Smooth muscle cell (in vitro differentiated cells): ENCODE measurements at regions not wholly inside any gene's neighbourhood (a gene's known extent, or its start where the extent isn't known, plus 50 kb on each side); places are given as distances from the start of the nearest gene placed in this dataset.
"Not testable (repeated sequence)": the region's sequence is repeated elsewhere in the genome, so short reads cannot be mapped to it uniquely, and the experiment has no call there.

Source experiments
- DNase-seq: peaks from one replicate; lab custom pipeline; 2025; ENCODE audit not compliant: unreplicated experiment; lab: John Stamatoyannopoulos, UW
- H2AFZ ChIP-seq: fragments of 200-600 bp; sonication (generic); 2 replicates; pipeline ENCODE4 v1.6.0; 2016; ENCODE audit warnings: antibody characterized with exemption, low read depth, mild to moderate bottlenecking
- H3F3A ChIP-seq: fragments of 200-600 bp; sonication (generic); 2 replicates; pipeline ENCODE4 v1.6.0; 2017; ENCODE audit warnings: antibody characterized with exemption, low read depth
- H3K27ac ChIP-seq: fragments of 200-600 bp; sonication (generic); 2 replicates; pipeline ENCODE4 v1.5.1; 2016; ENCODE audit warnings: low read depth, mild to moderate bottlenecking
- H3K27me3 ChIP-seq: fragments of 200-600 bp; sonication (generic); 2 replicates; pipeline ENCODE4 v1.6.1; 2016; ENCODE audit warnings: low read depth, mild to moderate bottlenecking
- H3K36me3 ChIP-seq: fragments of 200-600 bp; sonication (generic); 2 replicates; pipeline ENCODE4 v1.5.1; 2016; ENCODE audit warnings: low read depth
- H3K4me1 ChIP-seq: fragments of 200-600 bp; sonication (generic); 2 replicates; pipeline ENCODE4 v1.5.1; 2016; ENCODE audit warnings: low read depth
- H3K4me2 ChIP-seq: fragments of 200-600 bp; sonication (generic); 2 replicates; pipeline ENCODE4 v1.6.0; 2016; ENCODE audit warnings: mild to moderate bottlenecking
- H3K4me3 ChIP-seq: fragments of 200-600 bp; sonication (generic); 2 replicates; pipeline ENCODE4 v1.5.1; 2016; ENCODE audit warnings: mild to moderate bottlenecking
- H3K79me2 ChIP-seq: fragments of 200-600 bp; sonication (generic); 2 replicates; pipeline ENCODE4 v1.6.0; 2016; ENCODE audit warnings: low read depth, mild to moderate bottlenecking
- H3K9ac ChIP-seq: fragments of 200-600 bp; sonication (generic); 2 replicates; pipeline ENCODE4 v1.6.0; 2016; ENCODE audit warnings: low read depth
- H3K9me3 ChIP-seq: fragments of 200-600 bp; sonication (generic); replicated peaks from 2 replicates; pipeline ENCODE4 v1.5.1; 2016; ENCODE audit warnings: low read depth
- H4K20me1 ChIP-seq: fragments of 200-600 bp; sonication (generic); 2 replicates; pipeline ENCODE4 v1.6.0; 2016; ENCODE audit warnings: low read depth
- CTCF ChIP-seq: fragments of 200-600 bp; sonication (generic); IDR thresholded peaks from 2 replicates; pipeline ENCODE4 v1.5.1; 2017; ENCODE audit warnings: borderline replicate concordance, mild to moderate bottlenecking, antibody characterized with exemption; ENCODE audit not compliant: insufficient read depth, poor library complexity, severe bottlenecking
- WGBS: methylation state at CpG from one replicate; pipeline ENCODE4 v1.1.7; 2016; ENCODE audit warnings: low lambda C conversion rate; 5-methylcytosine and 5-hydroxymethylcytosine counted together

GRCh38 chr4:167906851-167907250, 185.5 kb upstream of the ANXA10 start:
- no peak overlapping the region for H2AFZ ChIP-seq
- no peak for DNase-seq

GRCh38 chr4:167908816-167909215, 183.5 kb upstream of the ANXA10 start:
- DNase-seq: no peak
- Histone ChIP-seq H2AFZ (no peak overlapping the region), H3K4me3 (no peak overlapping the region), H3F3A (no peaks in the 10 kb centered on the region), H4K20me1 (no peaks in the 10 kb centered on the region), H3K4me1 (no peaks in the 10 kb centered on the region), H3K9ac (no peak overlapping the region), H3K36me3 (no peaks in the 10 kb centered on the region), H3K4me2 (no peak overlapping the region), H3K9me3 (no peaks in the 10 kb centered on the region), H3K27ac (no peak overlapping the region), H3K27me3 (no peaks in the 10 kb centered on the region), H3K79me2 (no peaks in the 10 kb centered on the region)
- TF ChIP-seq CTCF: no peak

More at GRCh38 chr4:167906851-167907250, 185.5 kb upstream of the ANXA10 start:
- Histone ChIP-seq H3K36me3 (no peaks in the 10 kb centered on the region), H3K79me2 (no peaks in the 10 kb centered on the region), H3K9ac (no peak overlapping the region), H3K4me3 (no peak overlapping the region), H3K4me2 (no peak overlapping the region), H3K9me3 (no peaks in the 10 kb centered on the region), H3K27me3 (no peaks in the 10 kb centered on the region), H3K27ac (no peak overlapping the region), H4K20me1 (no peaks in the 10 kb centered on the region), H3K4me1 (no peaks in the 10 kb centered on the region), H3F3A (no peaks in the 10 kb centered on the region)
- no peak for TF ChIP-seq CTCF
- 96% methylated on average over 1 of the region's 1 CpG for WGBS

GRCh38 chr4:167912535-167912934, 179.8 kb upstream of the ANXA10 start:
- not testable (repeated sequence) for H3K9ac ChIP-seq, H3K27ac ChIP-seq, H3K9me3 ChIP-seq, H3K27me3 ChIP-seq, H3F3A ChIP-seq, H2AFZ ChIP-seq, H3K4me2 ChIP-seq, H3K36me3 ChIP-seq, DNase-seq, H3K4me1 ChIP-seq, H3K4me3 ChIP-seq, H4K20me1 ChIP-seq, H3K79me2 ChIP-seq
- WGBS: 96% methylated on average over 3 of the region's 3 CpGs

GRCh38 chr4:167918077-167918476, 174.3 kb upstream of the ANXA10 start:
- TF ChIP-seq CTCF: no peak
- no peaks in the 10 kb centered on the region for H3K79me2 ChIP-seq
- H3K4me1 ChIP-seq: no peaks in the 10 kb centered on the region
- no peaks in the 10 kb centered on the region for H3K36me3 ChIP-seq
- DNase-seq: no peak
- H3K9ac ChIP-seq: no peak overlapping the region
- no peaks in the 10 kb centered on the region for H3F3A ChIP-seq
- no peak overlapping the region for H3K4me2 ChIP-seq
- 78% methylated on average over 1 of the region's 1 CpG for WGBS
- H3K4me3 ChIP-seq: no peak overlapping the region
- H4K20me1 ChIP-seq: no peaks in the 10 kb centered on the region
- no peaks in the 10 kb centered on the region for H3K9me3 ChIP-seq
- H3K27ac ChIP-seq: no peak overlapping the region
- no peaks in the 10 kb centered on the region for H3K27me3 ChIP-seq
- no peak overlapping the region for H2AFZ ChIP-seq
